ENCODE measurements at regions not wholly inside any gene's neighbourhood (a gene's known extent, or its start where the extent isn't known, plus 50 kb on each side); places are given as distances from the start of the nearest gene placed in this dataset.
"Not testable (repeated sequence)": the region's sequence is repeated elsewhere in the genome, so short reads cannot be mapped to it uniquely, and the experiment has no call there.

GRCh38 chr15:56797720-56798275 is 64.5 kb upstream of the ZNF280D start:
- Mint-ChIP-seq H3K9me3 (peaks cover 14% of the 10 kb centered on the region), H3K4me1 (no peaks in the 10 kb centered on the region), H3K27me3 (ENCODE audit: low read depth) (peaks cover 8% of the 10 kb centered on the region), H3K4me3 (no peak overlapping the region), H3K27ac (no peak overlapping the region), H3K36me3 (no peaks in the 10 kb centered on the region)
- DNase-seq (ENCODE audit: low spot score in 2 of 2, unreplicated experiment in 2 of 2): no peak
- no peak for TF ChIP-seq CTCF (IDR thresholded peaks at IDR 0.05; ENCODE audit: unreplicated experiment)

GRCh38 chr15:56795502-56795901 is 62.2 kb upstream of the ZNF280D start:
- Mint-ChIP-seq H3K27ac (no peak overlapping the region), H3K36me3 (no peaks in the 10 kb centered on the region), H3K4me1 (no peaks in the 10 kb centered on the region), H3K9me3 (peaks cover 28% of the 10 kb centered on the region), H3K4me3 (no peak overlapping the region), H3K27me3 (ENCODE audit: low read depth) (no peaks in the 10 kb centered on the region)
- TF ChIP-seq CTCF (IDR thresholded peaks at IDR 0.05; ENCODE audit: unreplicated experiment): no peak
- DNase-seq (ENCODE audit: low spot score in 2 of 2, unreplicated experiment in 2 of 2): no peak

- H3K36me3 Mint-ChIP-seq: no peaks in the 10 kb centered on the region
- H3K27ac Mint-ChIP-seq: no peak overlapping the region
- H3K4me3 Mint-ChIP-seq: no peak overlapping the region
- peaks cover 29% of the 10 kb centered on the region for H3K9me3 Mint-ChIP-seq
- no peak for DNase-seq (ENCODE audit: low spot score in 2 of 2, unreplicated experiment in 2 of 2)
- no peak for TF ChIP-seq CTCF (IDR thresholded peaks at IDR 0.05; ENCODE audit: unreplicated experiment)
- H3K4me1 Mint-ChIP-seq: no peaks in the 10 kb centered on the region
- no peaks in the 10 kb centered on the region for H3K27me3 Mint-ChIP-seq (ENCODE audit: low read depth)
Observed at GRCh38 chr15:56794553-56795329, 61.4 kb upstream of the ZNF280D start.

GRCh38 chr15:56794165-56794552 is 60.9 kb upstream of the ZNF280D start:
- H3K4me3 Mint-ChIP-seq: no peak overlapping the region
- H3K4me1 Mint-ChIP-seq: no peaks in the 10 kb centered on the region
- H3K36me3 Mint-ChIP-seq: no peaks in the 10 kb centered on the region
- peaks cover 32% of the 10 kb centered on the region for H3K9me3 Mint-ChIP-seq
- H3K27me3 Mint-ChIP-seq (ENCODE audit: low read depth): no peaks in the 10 kb centered on the region
- no peak overlapping the region for H3K27ac Mint-ChIP-seq
- TF ChIP-seq CTCF (IDR thresholded peaks at IDR 0.05; ENCODE audit: unreplicated experiment): no peak
- DNase-seq (ENCODE audit: low spot score in 2 of 2, unreplicated experiment in 2 of 2): no peak

- no peaks in the 10 kb centered on the region for H3K36me3 Mint-ChIP-seq
- no peaks in the 10 kb centered on the region for H3K4me1 Mint-ChIP-seq
- H3K27ac Mint-ChIP-seq: no peak overlapping the region
- no peak for TF ChIP-seq CTCF (IDR thresholded peaks at IDR 0.05; ENCODE audit: unreplicated experiment)
- H3K27me3 Mint-ChIP-seq (ENCODE audit: low read depth): no peaks in the 10 kb centered on the region
- H3K4me3 Mint-ChIP-seq: no peak overlapping the region
- DNase-seq (ENCODE audit: low spot score in 2 of 2, unreplicated experiment in 2 of 2): no peak
- H3K9me3 Mint-ChIP-seq: peaks cover 41% of the 10 kb centered on the region
Observed at GRCh38 chr15:56792211-56792610, 58.9 kb upstream of the ZNF280D start.

GRCh38 chr15:56791521-56791920 is 58.2 kb upstream of the ZNF280D start:
- H3K27me3 Mint-ChIP-seq (ENCODE audit: low read depth); H3K36me3 Mint-ChIP-seq; H3K4me1 Mint-ChIP-seq; H3K27ac Mint-ChIP-seq; DNase-seq (ENCODE audit: low spot score in 2 of 2, unreplicated experiment in 2 of 2); H3K4me3 Mint-ChIP-seq: not testable (repeated sequence)
- H3K9me3 Mint-ChIP-seq: peaks cover 41% of the 10 kb centered on the region

Measured in mesothelial cell of epicardium (in vitro differentiated cells).